SK-N-MC (cell line): ENCODE measurements at regions not wholly inside any gene's neighbourhood (a gene's known extent, or its start where the extent isn't known, plus 50 kb on each side); places are given as distances from the start of the nearest gene placed in this dataset.

Experiments used
- EZH2 ChIP-seq: fragments of 200-600 bp; sonication (generic); IDR thresholded peaks from one replicate; pipeline ENCODE4 v1.6.1; 2017; ENCODE audit warnings: antibody characterized with exemption
- POLR2AphosphoS5 ChIP-seq: IDR thresholded peaks from 2 replicates; pipeline ENCODE4 v1.6.1; 2012; ENCODE audit warnings: mild to moderate bottlenecking, low read depth, low read length, borderline replicate concordance

DNA sequence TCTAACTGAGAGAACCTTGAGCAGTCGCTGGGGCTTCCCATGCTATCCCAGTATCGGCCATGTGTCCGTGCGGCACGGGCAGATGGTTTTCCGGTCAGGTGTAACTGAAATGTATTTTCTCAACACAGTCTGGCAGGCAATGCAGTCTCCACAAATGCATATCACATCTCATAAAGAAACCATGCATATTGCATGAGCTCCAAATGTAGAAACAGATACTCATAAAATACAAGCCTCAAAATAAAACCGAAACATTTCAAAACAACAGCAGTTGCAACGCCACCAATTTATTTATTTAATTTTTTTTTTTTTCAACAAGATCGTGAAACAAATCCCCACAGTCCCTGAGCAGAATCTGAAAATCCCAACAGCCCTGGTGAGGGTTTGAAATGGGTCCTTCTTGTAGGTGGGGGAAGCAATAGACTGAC lies 299.4 kb downstream of the LPIN1 start:
- no peak for TF ChIP-seq POLR2AphosphoS5
- TF ChIP-seq EZH2, result no peak
